ENCODE measurements at regions not wholly inside any gene's neighbourhood (a gene's known extent, or its start where the extent isn't known, plus 50 kb on each side); places are given as distances from the start of the nearest gene placed in this dataset.

DNA sequence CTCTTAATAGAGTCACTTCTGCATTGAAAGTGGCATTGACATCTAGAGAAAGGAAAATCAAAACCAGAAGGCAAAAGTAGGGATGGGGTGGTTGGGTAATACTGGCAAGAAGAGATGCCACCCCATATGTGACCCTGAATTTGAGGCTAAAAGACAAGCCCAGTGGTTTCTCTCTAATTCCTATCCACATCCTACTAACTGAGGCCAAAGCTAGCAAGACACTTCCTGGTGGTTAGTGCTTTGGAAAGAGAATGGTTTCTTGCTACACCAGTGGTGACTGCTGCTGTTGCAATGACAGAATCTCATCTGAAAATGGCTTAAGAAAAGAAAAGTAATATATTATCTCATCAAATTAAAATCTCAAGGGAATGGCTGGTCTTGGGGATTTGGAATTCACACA lies 640.6 kb downstream of the EPHA4 start:
- H2BK15ac ChIP-seq (ENCODE audit: low read depth, low read length), result no peak overlapping the region
- H3K27ac ChIP-seq (ENCODE audit: insufficient read length, low read depth, low read length), result no peak overlapping the region
- Mint-ChIP-seq H3K9me3 (peaks cover 31% of the 10 kb centered on the region in 2 experiments), H3K36me3 (ENCODE audit: insufficient read depth in 1 of 3, low read depth in 3 of 3) (peaks cover 13 to 28% (median 26%) of the 10 kb centered on the region in 3 experiments), H3K4me1 (peaks cover 2 to 3% of the 10 kb centered on the region in 2 experiments), H3K4me3 (no peak overlapping the region), H3K27ac (no peak overlapping the region), H3K27me3 (ENCODE audit: low read depth) (peaks cover 5% of the 10 kb centered on the region; the same call in 1 of the 2 replicates)
- H3K23ac ChIP-seq (ENCODE audit: insufficient read length, low read depth, low read length), result no peak overlapping the region
- TF ChIP-seq, protein P1, sequence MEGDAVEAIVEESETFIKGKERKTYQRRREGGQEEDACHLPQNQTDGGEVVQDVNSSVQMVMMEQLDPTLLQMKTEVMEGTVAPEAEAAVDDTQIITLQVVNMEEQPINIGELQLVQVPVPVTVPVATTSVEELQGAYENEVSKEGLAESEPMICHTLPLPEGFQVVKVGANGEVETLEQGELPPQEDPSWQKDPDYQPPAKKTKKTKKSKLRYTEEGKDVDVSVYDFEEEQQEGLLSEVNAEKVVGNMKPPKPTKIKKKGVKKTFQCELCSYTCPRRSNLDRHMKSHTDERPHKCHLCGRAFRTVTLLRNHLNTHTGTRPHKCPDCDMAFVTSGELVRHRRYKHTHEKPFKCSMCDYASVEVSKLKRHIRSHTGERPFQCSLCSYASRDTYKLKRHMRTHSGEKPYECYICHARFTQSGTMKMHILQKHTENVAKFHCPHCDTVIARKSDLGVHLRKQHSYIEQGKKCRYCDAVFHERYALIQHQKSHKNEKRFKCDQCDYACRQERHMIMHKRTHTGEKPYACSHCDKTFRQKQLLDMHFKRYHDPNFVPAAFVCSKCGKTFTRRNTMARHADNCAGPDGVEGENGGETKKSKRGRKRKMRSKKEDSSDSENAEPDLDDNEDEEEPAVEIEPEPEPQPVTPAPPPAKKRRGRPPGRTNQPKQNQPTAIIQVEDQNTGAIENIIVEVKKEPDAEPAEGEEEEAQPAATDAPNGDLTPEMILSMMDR (conservative IDR thresholded peaks at IDR 0.05), result no peak
- no peak overlapping the region for H4K8ac ChIP-seq (replicated peaks; ENCODE audit: insufficient read length, low read depth, low read length)
- no peaks in the 10 kb centered on the region for H3K27me3 ChIP-seq (ENCODE audit: insufficient read depth, low read length)
- H3K4me1 ChIP-seq (ENCODE audit: insufficient read depth, low read length), result peaks cover 2% of the 10 kb centered on the region; the same call in 1 of the 2 replicates
- no peak overlapping the region for H2BK12ac ChIP-seq (ENCODE audit: insufficient read length, low read depth, low read length)
- no peaks in the 10 kb centered on the region for H3K23me2 ChIP-seq (ENCODE audit: insufficient read length, low read depth, low read length, poor library complexity, severe bottlenecking)
- peaks cover 2% of the 10 kb centered on the region for H3K9me3 ChIP-seq (ENCODE audit: control insufficient read depth, low read depth, low read length)
- no peak overlapping the region for H4K5ac ChIP-seq (ENCODE audit: insufficient read length, low read depth, low read length)
- no peak overlapping the region for H3T11ph ChIP-seq (ENCODE audit: low read length)
- H2AFZ ChIP-seq (ENCODE audit: low read length), result no peak overlapping the region
- no peak overlapping the region for H2BK5ac ChIP-seq (ENCODE audit: insufficient read length, low read length)
- no peaks in the 10 kb centered on the region for H4K20me1 ChIP-seq (ENCODE audit: control insufficient read depth, insufficient read depth, insufficient read length)
- no peak overlapping the region for H3K14ac ChIP-seq (ENCODE audit: insufficient read depth, low read length)
- no peak overlapping the region for H3K4ac ChIP-seq (ENCODE audit: low read depth, low read length)
- no peaks in the 10 kb centered on the region for H3K79me1 ChIP-seq (ENCODE audit: insufficient read depth, low read depth, low read length, poor library complexity, severe bottlenecking)
- no peak overlapping the region for H3K56ac ChIP-seq (ENCODE audit: insufficient read length, low read depth, low read length)
- no peak for DNase-seq
- H3K9ac ChIP-seq (ENCODE audit: extremely low read depth, insufficient read length, low read length), result no peak overlapping the region
- H3K18ac ChIP-seq (ENCODE audit: insufficient read length, low read depth, low read length), result no peak overlapping the region
- H4K91ac ChIP-seq (ENCODE audit: insufficient read length, low read depth, low read length), result no peak overlapping the region
- H2AK5ac ChIP-seq (ENCODE audit: insufficient read length, low read length), result no peak overlapping the region
- no peak overlapping the region for H2BK120ac ChIP-seq (ENCODE audit: low read depth, low read length, poor library complexity, severe bottlenecking)
- H3K79me2 ChIP-seq (ENCODE audit: insufficient read depth, low read length), result no peaks in the 10 kb centered on the region
- H3K4me2 ChIP-seq (ENCODE audit: insufficient read depth, insufficient read length, low read length), result no peak overlapping the region
- H2BK20ac ChIP-seq (ENCODE audit: low read depth, low read length, poor library complexity, severe bottlenecking), result no peak overlapping the region
